ENCODE measurements at regions not wholly inside any gene's neighbourhood (a gene's known extent, or its start where the extent isn't known, plus 50 kb on each side); places are given as distances from the start of the nearest gene placed in this dataset.

- no peak for TF ChIP-seq EZH2 (IDR thresholded peaks at IDR 0.05; ENCODE audit: low read length, missing control alignments)
- TF ChIP-seq CTCF (conservative IDR thresholded peaks at IDR 0.05 in 1 of 2, IDR thresholded peaks at IDR 0.05 in 1 of 2; ENCODE audit: low read depth in 1 of 2, low read length in 2 of 2): no peak
Measured at GRCh38 chr2:41774011-41774605, 273.7 kb upstream of the PKDCC start.

All from fibroblast of lung (primary cell).